ENCODE measurements at regions not wholly inside any gene's neighbourhood (a gene's known extent, or its start where the extent isn't known, plus 50 kb on each side); places are given as distances from the start of the nearest gene placed in this dataset.

- DNase-seq, result no peak
Observed at GRCh38 chr7:106417273-106417902, 132.6 kb upstream of the NAMPT start.

GRCh38 chr7:106416430-106416829 lies 131.6 kb upstream of the NAMPT start:
- no peak for DNase-seq

- DNase-seq, result no peak
Observed at GRCh38 chr7:106415433-106415832, 130.7 kb upstream of the NAMPT start.

GRCh38 chr7:106413446-106413845 lies 128.7 kb upstream of the NAMPT start:
- no peak for DNase-seq

GRCh38 chr7:106405697-106406141 lies 120.9 kb upstream of the NAMPT start:
- DNase-seq, result no peak

- no peak for DNase-seq
Observed at GRCh38 chr7:106402898-106403297, 118.1 kb upstream of the NAMPT start.

- no peak for DNase-seq
Observed at GRCh38 chr7:106400923-106401322, 116.1 kb upstream of the NAMPT start.

- DNase-seq, result no peak
Observed at GRCh38 chr7:106398786-106399185, 114.0 kb upstream of the NAMPT start.

GRCh38 chr7:106397994-106398393 lies 113.2 kb upstream of the NAMPT start:
- DNase-seq, result no peak

- no peak for DNase-seq
Observed at GRCh38 chr7:106394526-106394925, 109.7 kb upstream of the NAMPT start.

- no peak for DNase-seq
Observed at GRCh38 chr7:106393564-106394251, 108.9 kb upstream of the NAMPT start.

- DNase-seq, result no peak
Observed at GRCh38 chr7:106392590-106392989, 107.8 kb upstream of the NAMPT start.

- no peak for DNase-seq
Observed at GRCh38 chr7:106392144-106392543, 107.4 kb upstream of the NAMPT start.

- no peak for DNase-seq
Observed at GRCh38 chr7:106386958-106387357, 102.2 kb upstream of the NAMPT start.

GRCh38 chr7:106384373-106384772 lies 99.6 kb upstream of the NAMPT start:
- DNase-seq, result no peak

- no peak for DNase-seq
Observed at GRCh38 chr7:106382929-106383328, 98.1 kb upstream of the NAMPT start.

GRCh38 chr7:106382129-106382528 lies 97.3 kb upstream of the NAMPT start:
- no peak for DNase-seq

GRCh38 chr7:106381252-106381651 lies 96.5 kb upstream of the NAMPT start:
- no peak for DNase-seq

- no peak for DNase-seq
Observed at GRCh38 chr7:106377847-106378361, 93.1 kb upstream of the NAMPT start.

- DNase-seq, result no peak
Observed at GRCh38 chr7:106376026-106376799, 91.4 kb upstream of the NAMPT start.

- DNase-seq, result no peak
Observed at GRCh38 chr7:106375499-106375898, 90.7 kb upstream of the NAMPT start.

GRCh38 chr7:106374437-106374836 lies 89.7 kb upstream of the NAMPT start:
- DNase-seq, result no peak

- DNase-seq, result no peak
Observed at GRCh38 chr7:106372595-106373318, 88.0 kb upstream of the NAMPT start.

Measured in NCI-H1694 (cell line).